Lower lobe of right lung (tissue), 2 donors: ENCODE measurements at regions not wholly inside any gene's neighbourhood (a gene's known extent, or its start where the extent isn't known, plus 50 kb on each side); places are given as distances from the start of the nearest gene placed in this dataset.
"Not testable (repeated sequence)": the region's sequence is repeated elsewhere in the genome, so short reads cannot be mapped to it uniquely, and the experiment has no call there.

ENCODE experiments used
- ATAC-seq, 2 donors: fragments of 200-7000 bp; cut with Tn5 transposase; one replicate each; pipeline ENCODE4 v1.9.1; 2020 to 2022; ENCODE audit warnings: mild to moderate bottlenecking in 2 of 2, moderate library complexity in 2 of 2
- DNase-seq: peaks from one replicate; pipeline ENCODE4 v3.0.0-alpha.2; 2020
- H3K27ac ChIP-seq: fragments of 200-600 bp; one replicate; pipeline ENCODE4 v1.8.0; 2022
- H3K27me3 ChIP-seq: fragments of 200-600 bp; one replicate; pipeline ENCODE4 v1.8.0; 2022; ENCODE audit warnings: low read depth
- H3K36me3 ChIP-seq: fragments of 200-600 bp; one replicate; pipeline ENCODE4 v1.8.0; 2022; ENCODE audit warnings: mild to moderate bottlenecking
- H3K4me1 ChIP-seq: fragments of 200-600 bp; one replicate; pipeline ENCODE4 v1.8.0; 2022
- H3K4me3 ChIP-seq: fragments of 200-600 bp; one replicate; pipeline ENCODE4 v1.8.0; 2022; ENCODE audit warnings: mild to moderate bottlenecking
- H3K9me3 ChIP-seq: fragments of 200-600 bp; one replicate; pipeline ENCODE4 v1.8.0; 2022
- CTCF ChIP-seq: fragments of 200-600 bp; IDR thresholded peaks from one replicate; pipeline ENCODE4 v1.8.0; 2022; ENCODE audit warnings: antibody characterized with exemption, mild to moderate bottlenecking
- intact Hi-C: fragments of 100-400 bp; cut with DNase I; formaldehyde crosslinking; loops from one replicate; pipeline ENCODE4 v1.11.0; 2022
- donor health status: DM: no; HTN: yes; CAD: no; lungs with severe emphysema.

- H3K4me1 ChIP-seq, H3K4me3 ChIP-seq, H3K36me3 ChIP-seq, H3K9me3 ChIP-seq, intact Hi-C loops, ATAC-seq, H3K27ac ChIP-seq, DNase-seq, H3K27me3 ChIP-seq: not testable (repeated sequence)
Measured at GRCh38 chr4:86413426-86413825, 53.6 kb upstream of the MAPK10 start.

- ATAC-seq (no peak), DNase-seq (no peak)
- no peaks in the 10 kb centered on the region for H3K4me1 ChIP-seq
- intact Hi-C loops, result no loop called here
- H3K9me3 ChIP-seq, result no peaks in the 10 kb centered on the region
- H3K27me3 ChIP-seq, result no peaks in the 10 kb centered on the region
- H3K36me3 ChIP-seq, result no peaks in the 10 kb centered on the region
- H3K4me3 ChIP-seq, result no peak overlapping the region
- TF ChIP-seq CTCF, result no peak
- H3K27ac ChIP-seq, result no peak overlapping the region
Measured at GRCh38 chr4:86414686-86415085, 54.8 kb upstream of the MAPK10 start.

- no peak overlapping the region for H3K4me3 ChIP-seq
- DNase-seq, result no peak
- intact Hi-C loops, result no loop called here
- H3K27ac ChIP-seq, result no peak overlapping the region
- H3K36me3 ChIP-seq, result no peaks in the 10 kb centered on the region
- H3K27me3 ChIP-seq, result no peaks in the 10 kb centered on the region
- no peak for ATAC-seq
- TF ChIP-seq CTCF, result no peak
- no peaks in the 10 kb centered on the region for H3K4me1 ChIP-seq
- H3K9me3 ChIP-seq, result no peaks in the 10 kb centered on the region
Measured at GRCh38 chr4:86416081-86416480, 56.2 kb upstream of the MAPK10 start.

- H3K9me3 ChIP-seq, result no peaks in the 10 kb centered on the region
- TF ChIP-seq CTCF, result no peak
- H3K4me3 ChIP-seq, result no peak overlapping the region
- intact Hi-C loops, result no loop called here
- H3K4me1 ChIP-seq, result no peaks in the 10 kb centered on the region
- H3K27me3 ChIP-seq, result no peaks in the 10 kb centered on the region
- DNase-seq (no peak), ATAC-seq (no peak)
- H3K27ac ChIP-seq, result no peak overlapping the region
- H3K36me3 ChIP-seq, result no peaks in the 10 kb centered on the region
Measured at GRCh38 chr4:86421461-86421860, 61.6 kb upstream of the MAPK10 start.

- intact Hi-C loops, result no loop called here
- no peaks in the 10 kb centered on the region for H3K36me3 ChIP-seq
- no peak overlapping the region for H3K4me3 ChIP-seq
- H3K4me1 ChIP-seq, result no peaks in the 10 kb centered on the region
- ATAC-seq, result no peak
- no peak overlapping the region for H3K27ac ChIP-seq
- no peak for DNase-seq
- no peaks in the 10 kb centered on the region for H3K27me3 ChIP-seq
- no peaks in the 10 kb centered on the region for H3K9me3 ChIP-seq
- no peak for TF ChIP-seq CTCF
Measured at GRCh38 chr4:86431543-86432116, 71.8 kb upstream of the MAPK10 start.

- DNase-seq (no peak), ATAC-seq (no peak)
- intact Hi-C loops, result no loop called here
- Histone ChIP-seq H3K4me3 (no peak overlapping the region), H3K27ac (no peak overlapping the region), H3K4me1 (no peaks in the 10 kb centered on the region), H3K27me3 (no peaks in the 10 kb centered on the region), H3K9me3 (no peaks in the 10 kb centered on the region), H3K36me3 (no peaks in the 10 kb centered on the region)
- TF ChIP-seq CTCF, result no peak
Measured at GRCh38 chr4:86432559-86433134, 72.8 kb upstream of the MAPK10 start.
